ENCODE measurements at regions not wholly inside any gene's neighbourhood (a gene's known extent, or its start where the extent isn't known, plus 50 kb on each side); places are given as distances from the start of the nearest gene placed in this dataset.

- intact Hi-C loops (cut with micrococcal nuclease; ENCODE audit: unreplicated experiment) (no loop called here), in situ Hi-C loops (cut with MboI) (no loop called here)
- no peaks in the 10 kb centered on the region for H3K36me3 ChIP-seq (ENCODE audit: control insufficient read depth in 2 of 2, insufficient read depth in 2 of 2, low read length in 1 of 2)
- H3K27ac ChIP-seq (ENCODE audit: control insufficient read depth, insufficient read depth) = no peak overlapping the region
- no peaks in the 10 kb centered on the region for H3K9me3 ChIP-seq (replicated peaks; ENCODE audit: control insufficient read depth, insufficient read depth, low read length)
- H3K4me2 ChIP-seq (ENCODE audit: control insufficient read depth, insufficient read depth) = no peak overlapping the region
- H3K4me3 ChIP-seq = no peak overlapping the region
- SMC1A ChIA-PET (ENCODE audit: uncharacterized antibody, unreplicated experiment) = interaction anchor here (0.5 to 1.0 kb wide), 4 partner anchors 9 to 79 kb away, joined by 3 read pairs; no protein-coding TSS in a partner anchor
- no peaks in the 10 kb centered on the region; a peak in 1 of 4 replicates for H3K27me3 ChIP-seq (replicated peaks in 1 of 2; ENCODE audit: control insufficient read depth in 2 of 2, insufficient read depth in 2 of 2, low read length in 1 of 2)
- CTCF ChIA-PET = interaction anchor here (0.9 to 3.7 kb wide), 3 partner anchors 13 to 78 kb away, joined by 3 to 18 read pairs (median 4); no protein-coding TSS in a partner anchor
- POLR2A ChIA-PET = interaction anchor here (0.6 to 0.7 kb wide), 2 partner anchors 18 to 22 kb away, joined by 3 read pairs; no protein-coding TSS in a partner anchor
- no peaks in the 10 kb centered on the region for H3K4me1 ChIP-seq (ENCODE audit: control insufficient read depth, insufficient read depth, low read length)
- H2AFZ ChIP-seq (ENCODE audit: control insufficient read depth, low read depth, low read length) = no peak overlapping the region
- BruUV-seq (replicated peaks) = no TSS peak
- DNase-seq (ENCODE audit: low read depth, low spot score) (no peak), ATAC-seq (no peak), FAIRE-seq (no peak)
- H4K20me1 ChIP-seq (ENCODE audit: control insufficient read depth, insufficient read depth) = no peaks in the 10 kb centered on the region
- WGBS (ENCODE audit: insufficient coverage, insufficient replicate concordance, low lambda C conversion rate, missing lambda C conversion rate) = 13% methylated on average over 5 of the region's 5 CpGs
- RAD21 ChIA-PET (ENCODE audit: unreplicated experiment) = interaction anchor here (1.1 to 1.4 kb wide), 2 partner anchors 58 to 78 kb away, joined by 3 to 4 read pairs; no protein-coding TSS in a partner anchor
- H3K9ac ChIP-seq (ENCODE audit: control insufficient read depth, insufficient read depth, low read length) = no peak overlapping the region
- TF ChIP-seq IRF4 (IDR thresholded peaks at IDR 0.05; ENCODE audit: low read depth, low read length) = no peak
- TF ChIP-seq CBFB (IDR thresholded peaks at IDR 0.05; ENCODE audit: low read depth) = no peak
- no peak for TF ChIP-seq CEBPZ (IDR thresholded peaks at IDR 0.05; ENCODE audit: low read depth, low read length)
- TF ChIP-seq GABPA (IDR thresholded peaks at IDR 0.05; ENCODE audit: low read depth) = no peak
- TF ChIP-seq CHD1 (IDR thresholded peaks at IDR 0.05; ENCODE audit: low read depth, low read length) = no peak
- TF ChIP-seq MXI1 (IDR thresholded peaks at IDR 0.05; ENCODE audit: low read depth, low read length) = no peak
- TF ChIP-seq YBX1 (IDR thresholded peaks at IDR 0.05) = no peak
- no peak for TF ChIP-seq FOXM1 (IDR thresholded peaks at IDR 0.05; ENCODE audit: low read depth, low read length)
- TF ChIP-seq NKRF (conservative IDR thresholded peaks at IDR 0.05) = no peak
- TF ChIP-seq ZBED1 (IDR thresholded peaks at IDR 0.05; ENCODE audit: borderline replicate concordance) = no peak
- TF ChIP-seq CBX5 (IDR thresholded peaks at IDR 0.05; ENCODE audit: low read depth) = no peak
- no peak for TF ChIP-seq JUNB (IDR thresholded peaks at IDR 0.05)
- TF ChIP-seq CEBPB (IDR thresholded peaks at IDR 0.05; ENCODE audit: borderline replicate concordance in 1 of 2, low read depth in 2 of 2, low read length in 2 of 2) = no peak
- H3K79me2 ChIP-seq (ENCODE audit: control insufficient read depth, insufficient read depth, low read length) = no peaks in the 10 kb centered on the region
These were observed 73.8 kb downstream of the CLDN34 start for GRCh38 chrX:10040961-10041360.

All from GM12878 (cell line).